Ovary (tissue), 7 donors: ENCODE measurements at regions not wholly inside any gene's neighbourhood (a gene's known extent, or its start where the extent isn't known, plus 50 kb on each side); places are given as distances from the start of the nearest gene placed in this dataset.

Experiments
- DNase-seq, 5 donors: peaks; one replicate each; pipeline ENCODE4 v3.0.0-alpha.2; 2019 to 2020
- H3K27ac ChIP-seq, 2 donors: fragments of 200-600 bp; one replicate each; pipeline versions ENCODE4 v1.5.1 to v1.8.0; 2019 to 2022
- H3K27me3 ChIP-seq: fragments of 200-600 bp; one replicate; pipeline ENCODE4 v1.8.0; 2022
- H3K36me3 ChIP-seq: fragments of 200-600 bp; sonication (generic); one replicate; pipeline ENCODE4 v1.5.1; 2019
- H3K4me1 ChIP-seq: one replicate; pipeline ENCODE4 v1.8.1; 2013; ENCODE audit warnings: mild to moderate bottlenecking, moderate library complexity; ENCODE audit not compliant: insufficient read depth
- H3K4me3 ChIP-seq: fragments of 200-600 bp; sonication (generic); one replicate; pipeline ENCODE4 v1.5.1; 2017
- H3K9me3 ChIP-seq, 2 donors: fragments of 200-600 bp in 1 of 2; sonication (generic) in 1 of 2; one replicate each; pipeline versions ENCODE4 v1.5.1 to v1.8.1; 2013 to 2019; ENCODE audit warnings: mild to moderate bottlenecking in 1 of 2, moderate library complexity in 1 of 2
- EP300 ChIP-seq: sonication (generic); formaldehyde crosslinking; IDR thresholded peaks from one replicate; pipeline ENCODE4 v1.6.1; 2017; ENCODE audit warnings: antibody characterized with exemption
- POLR2A ChIP-seq: fragments of 450-650 bp; IDR thresholded peaks from one replicate; pipeline ENCODE4 v1.6.1; 2017; ENCODE audit warnings: antibody characterized with exemption, mild to moderate bottlenecking, moderate library complexity
- WGBS, 3 donors: extraction: QIAGEN DNeasy Blood & Tissue Kit in 1 of 3; methylation state at CpG; one replicate each; pipeline versions ENCODE4 v1.1.5 to v1.1.7; 2013 to 2017; 5-methylcytosine and 5-hydroxymethylcytosine counted together
- intact Hi-C, 4 donors: fragments of 100-400 bp; cut with DNase I; formaldehyde crosslinking; loops; one replicate each; pipeline versions ENCODE4 v1.11.0 to v1.15.1; 2022 to 2023
- TF ChIP-seq, protein P1 (sequence below), 3 donors: fragments of 450-650 bp in 2 of 3; fragments of 200-600 bp in 1 of 3; IDR thresholded peaks; one replicate each; pipeline versions ENCODE4 v1.5.1 to v1.8.0; 2016 to 2022; ENCODE audit warnings: antibody characterized with exemption in 3 of 3, mild to moderate bottlenecking in 1 of 3
- donor health status: DM: no; HTN: no; CAD: no; lungs with moderate emphysema.
- donor health status: DM: no; HTN: no; CAD: no.
- donor health status: Bipolar disorder and iron deficiency.
- donor health status: DM: no; HTN: no; CAD: no.
- donor health status: DM: yes; HTN: yes; CAD: no.

DNA sequence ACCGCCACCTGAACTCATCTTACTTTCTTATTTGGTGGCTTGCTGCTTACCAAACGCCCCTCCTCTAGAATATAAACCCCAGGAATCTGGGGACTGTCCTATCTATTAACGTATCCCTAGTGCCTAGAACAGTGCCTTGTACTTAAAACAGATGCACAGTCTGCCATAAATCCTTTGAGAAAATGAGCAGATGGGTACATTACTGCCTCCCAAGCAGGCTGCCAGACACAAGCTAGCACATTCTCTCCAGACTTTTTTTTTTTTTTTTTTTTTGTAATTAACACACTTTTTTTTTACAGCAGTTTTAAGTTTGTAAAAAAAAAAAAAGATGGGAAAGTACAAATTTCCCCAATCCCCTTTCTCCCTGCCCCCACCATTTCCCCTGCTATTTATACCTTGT lies 57.3 kb upstream of the RPL38 start:
- Histone ChIP-seq H3K27me3 (no peaks in the 10 kb centered on the region), H3K4me1 (no peaks in the 10 kb centered on the region), H3K4me3 (no peak overlapping the region), H3K36me3 (no peaks in the 10 kb centered on the region), H3K27ac (no peak overlapping the region), H3K9me3 (peaks cover 0 to 3% of the 10 kb centered on the region in 2 donors)
- 78 to 84% (median 83%) methylated on average over 3 of the region's 3 CpGs for WGBS, 3 donors
- TF ChIP-seq EP300 (no peak), POLR2A (no peak)
- TF ChIP-seq, protein P1, sequence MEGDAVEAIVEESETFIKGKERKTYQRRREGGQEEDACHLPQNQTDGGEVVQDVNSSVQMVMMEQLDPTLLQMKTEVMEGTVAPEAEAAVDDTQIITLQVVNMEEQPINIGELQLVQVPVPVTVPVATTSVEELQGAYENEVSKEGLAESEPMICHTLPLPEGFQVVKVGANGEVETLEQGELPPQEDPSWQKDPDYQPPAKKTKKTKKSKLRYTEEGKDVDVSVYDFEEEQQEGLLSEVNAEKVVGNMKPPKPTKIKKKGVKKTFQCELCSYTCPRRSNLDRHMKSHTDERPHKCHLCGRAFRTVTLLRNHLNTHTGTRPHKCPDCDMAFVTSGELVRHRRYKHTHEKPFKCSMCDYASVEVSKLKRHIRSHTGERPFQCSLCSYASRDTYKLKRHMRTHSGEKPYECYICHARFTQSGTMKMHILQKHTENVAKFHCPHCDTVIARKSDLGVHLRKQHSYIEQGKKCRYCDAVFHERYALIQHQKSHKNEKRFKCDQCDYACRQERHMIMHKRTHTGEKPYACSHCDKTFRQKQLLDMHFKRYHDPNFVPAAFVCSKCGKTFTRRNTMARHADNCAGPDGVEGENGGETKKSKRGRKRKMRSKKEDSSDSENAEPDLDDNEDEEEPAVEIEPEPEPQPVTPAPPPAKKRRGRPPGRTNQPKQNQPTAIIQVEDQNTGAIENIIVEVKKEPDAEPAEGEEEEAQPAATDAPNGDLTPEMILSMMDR (IDR thresholded peaks at IDR 0.05), result no peak
- no peak for DNase-seq
- intact Hi-C loops, result no loop called here

DNA sequence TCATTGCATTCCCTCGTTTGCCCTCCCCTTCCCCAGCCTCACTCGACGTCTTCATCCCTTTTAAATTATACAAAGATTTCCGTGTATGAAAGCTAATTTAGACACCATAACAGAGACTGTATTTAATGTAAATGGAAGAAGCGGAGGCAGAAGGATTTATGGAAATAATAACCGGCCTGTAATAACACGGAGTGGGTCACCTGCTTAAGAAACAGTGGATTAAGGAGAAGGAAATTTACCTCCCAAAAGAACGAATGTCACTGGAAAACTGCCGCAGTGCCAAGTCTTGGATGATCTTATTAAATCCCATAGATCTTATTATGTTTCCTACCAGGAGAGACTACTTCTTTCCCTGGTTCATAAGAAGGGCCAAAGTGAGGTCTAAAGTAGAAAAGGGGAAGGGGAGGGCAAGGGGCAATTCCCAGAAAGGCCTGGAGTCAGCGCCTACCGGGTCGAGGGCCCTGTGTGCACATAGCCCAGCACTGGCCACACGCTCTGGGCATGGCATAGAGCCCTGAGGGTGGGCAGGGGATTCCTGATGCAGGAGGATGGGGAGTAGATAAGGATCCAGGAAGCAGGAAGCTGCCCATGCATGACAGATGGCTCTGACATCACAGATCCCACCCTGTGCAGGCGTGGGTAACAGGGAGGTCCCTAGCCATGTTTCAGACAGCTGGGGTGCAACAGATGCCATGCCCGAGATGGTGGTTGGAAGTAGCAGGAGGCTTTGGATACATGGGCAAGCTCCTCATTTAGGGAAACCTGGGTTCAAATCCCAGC lies 56.2 kb upstream of the RPL38 start:
- H3K9me3 ChIP-seq, result peaks cover 0 to 3% of the 10 kb centered on the region in 2 donors
- no peaks in the 10 kb centered on the region for H3K27me3 ChIP-seq
- no peak for DNase-seq
- no peak overlapping the region for H3K4me3 ChIP-seq
- no peaks in the 10 kb centered on the region for H3K4me1 ChIP-seq
- no peak overlapping the region for H3K27ac ChIP-seq
- TF ChIP-seq POLR2A, result no peak
- TF ChIP-seq EP300, result no peak
- TF ChIP-seq, protein P1 (IDR thresholded peaks at IDR 0.05), result no peak
- intact Hi-C loops, result no loop called here
- 80 to 83% (median 81%) methylated on average over 15 of the region's 15 CpGs for WGBS, 3 donors
- no peaks in the 10 kb centered on the region for H3K36me3 ChIP-seq

DNA sequence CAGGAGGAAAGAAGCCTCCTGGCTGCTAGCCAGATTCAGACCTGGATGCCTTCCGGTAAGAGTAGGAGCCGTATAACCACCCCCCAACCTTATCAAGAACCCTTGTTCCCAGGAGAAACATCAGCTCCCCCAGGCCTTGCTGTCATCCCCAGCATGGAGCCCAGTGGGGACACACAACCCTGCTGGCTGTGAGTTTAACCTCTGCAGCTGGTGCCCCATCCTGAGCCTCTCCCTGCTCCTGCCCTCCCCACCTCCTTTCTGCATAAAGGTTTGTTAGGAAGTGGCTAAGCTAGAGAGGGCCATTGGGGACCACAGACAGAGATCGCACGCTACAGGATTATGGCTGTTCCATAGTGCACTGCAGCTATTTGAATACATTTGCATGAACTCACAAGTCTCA lies 55.5 kb upstream of the RPL38 start:
- Histone ChIP-seq H3K27me3 (no peaks in the 10 kb centered on the region), H3K4me1 (no peaks in the 10 kb centered on the region), H3K36me3 (no peaks in the 10 kb centered on the region), H3K27ac (no peak overlapping the region), H3K9me3 (peaks cover 0 to 3% of the 10 kb centered on the region in 2 donors), H3K4me3 (no peak overlapping the region)
- intact Hi-C loops, result no loop called here
- no peak for DNase-seq
- WGBS, 3 donors, result 65 to 82% (median 80%) methylated on average over 4 of the region's 4 CpGs
- TF ChIP-seq POLR2A, result no peak
- TF ChIP-seq, protein P1 (IDR thresholded peaks at IDR 0.05), result no peak
- no peak for TF ChIP-seq EP300

DNA sequence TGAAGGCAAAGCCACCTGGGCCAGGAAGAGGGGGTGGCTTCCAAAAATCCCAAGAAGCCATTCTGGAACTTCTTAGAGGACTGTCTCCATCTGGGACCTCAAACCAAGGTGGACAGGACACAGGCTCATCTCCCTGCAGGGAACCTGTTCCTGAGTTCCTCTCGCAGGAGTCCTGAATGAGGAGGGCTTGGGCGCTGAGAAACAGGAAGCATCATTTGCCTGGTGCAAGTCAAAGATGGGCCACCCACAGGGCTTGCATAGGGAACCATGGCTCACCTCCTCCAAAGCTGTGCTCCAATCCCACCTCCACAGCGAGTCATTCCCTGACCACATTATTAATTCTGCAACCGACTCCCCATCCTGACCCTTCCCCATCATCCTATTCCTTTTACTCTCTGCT lies 55.0 kb upstream of the RPL38 start:
- intact Hi-C loops, result no loop called here
- no peak for DNase-seq
- TF ChIP-seq, protein P1 (IDR thresholded peaks at IDR 0.05), result no peak
- TF ChIP-seq EP300 (no peak), POLR2A (no peak)
- Histone ChIP-seq H3K27ac (no peak overlapping the region), H3K27me3 (no peaks in the 10 kb centered on the region), H3K36me3 (no peaks in the 10 kb centered on the region), H3K4me1 (no peaks in the 10 kb centered on the region), H3K9me3 (peaks cover 0 to 3% of the 10 kb centered on the region in 2 donors), H3K4me3 (no peak overlapping the region)
- WGBS, 3 donors, result 90 to 95% (median 93%) methylated on average over 4 of the region's 4 CpGs
